ENCODE measurements at regions not wholly inside any gene's neighbourhood (a gene's known extent, or its start where the extent isn't known, plus 50 kb on each side); places are given as distances from the start of the nearest gene placed in this dataset.

GRCh38 chrX:23554304-23554703 lies 113.0 kb upstream of the PRDX4 start:
- no peak for DNase-seq
- no peaks in the 10 kb centered on the region for H3K36me3 ChIP-seq
- no peaks in the 10 kb centered on the region for H3K4me1 ChIP-seq
- no peak overlapping the region for H3K27ac ChIP-seq
- intact Hi-C loops (cut with DNase I), result loop anchor here (5.0 to 10.0 kb wide), 2 partner anchors 220 to 1567 kb away; partner anchors contain the start of gene PTCHD1
- H3K4me3 ChIP-seq, result no peak overlapping the region
- no peaks in the 10 kb centered on the region for H3K9me3 ChIP-seq
- 6 to 9% methylated on average over 3 of the region's 3 CpGs for WGBS, 2 donors
- TF ChIP-seq, protein P1, sequence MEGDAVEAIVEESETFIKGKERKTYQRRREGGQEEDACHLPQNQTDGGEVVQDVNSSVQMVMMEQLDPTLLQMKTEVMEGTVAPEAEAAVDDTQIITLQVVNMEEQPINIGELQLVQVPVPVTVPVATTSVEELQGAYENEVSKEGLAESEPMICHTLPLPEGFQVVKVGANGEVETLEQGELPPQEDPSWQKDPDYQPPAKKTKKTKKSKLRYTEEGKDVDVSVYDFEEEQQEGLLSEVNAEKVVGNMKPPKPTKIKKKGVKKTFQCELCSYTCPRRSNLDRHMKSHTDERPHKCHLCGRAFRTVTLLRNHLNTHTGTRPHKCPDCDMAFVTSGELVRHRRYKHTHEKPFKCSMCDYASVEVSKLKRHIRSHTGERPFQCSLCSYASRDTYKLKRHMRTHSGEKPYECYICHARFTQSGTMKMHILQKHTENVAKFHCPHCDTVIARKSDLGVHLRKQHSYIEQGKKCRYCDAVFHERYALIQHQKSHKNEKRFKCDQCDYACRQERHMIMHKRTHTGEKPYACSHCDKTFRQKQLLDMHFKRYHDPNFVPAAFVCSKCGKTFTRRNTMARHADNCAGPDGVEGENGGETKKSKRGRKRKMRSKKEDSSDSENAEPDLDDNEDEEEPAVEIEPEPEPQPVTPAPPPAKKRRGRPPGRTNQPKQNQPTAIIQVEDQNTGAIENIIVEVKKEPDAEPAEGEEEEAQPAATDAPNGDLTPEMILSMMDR (IDR thresholded peaks at IDR 0.05), result peak in 3 of 4 experiments; percentile 25 to 35 (median 29)
- TF ChIP-seq POLR2AphosphoS5 (IDR thresholded peaks at IDR 0.05), result no peak
- no peaks in the 10 kb centered on the region for H3K27me3 ChIP-seq

DNA sequence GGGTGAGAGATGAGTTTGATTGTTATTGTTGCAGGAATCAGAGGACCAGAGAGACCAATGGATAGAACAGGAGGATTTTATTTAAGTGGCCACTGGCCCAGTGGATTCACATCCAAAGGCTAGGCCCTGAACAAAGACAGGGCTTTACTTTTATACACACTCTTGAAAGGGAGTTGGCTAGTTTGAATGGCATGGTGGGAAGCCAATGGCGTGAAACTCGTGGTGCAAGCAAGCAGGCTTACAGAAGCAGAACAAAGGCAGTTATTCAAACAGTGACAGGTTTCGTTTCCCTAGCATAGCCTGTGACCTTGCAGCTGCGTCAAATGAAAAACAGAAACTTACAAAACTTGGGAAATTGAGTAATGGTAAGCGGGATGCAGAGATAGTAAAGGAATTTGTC lies 110.2 kb upstream of the PRDX4 start:
- H3K27me3 ChIP-seq, result no peaks in the 10 kb centered on the region
- H3K27ac ChIP-seq, result no peak overlapping the region
- no peak overlapping the region for H3K4me3 ChIP-seq
- H3K9me3 ChIP-seq, result no peaks in the 10 kb centered on the region
- H3K4me1 ChIP-seq, result no peaks in the 10 kb centered on the region
- intact Hi-C loops (cut with DNase I), result loop anchor here (10.0 kb wide), 1 partner anchor 222 kb away; the partner anchor contains the start of gene PTCHD1
- WGBS, 2 donors, result 81 to 86% methylated on average over 5 of the region's 5 CpGs
- H3K36me3 ChIP-seq, result no peaks in the 10 kb centered on the region
- TF ChIP-seq POLR2AphosphoS5 (IDR thresholded peaks at IDR 0.05), result no peak
- TF ChIP-seq EP300 (IDR thresholded peaks at IDR 0.05), result no peak
- no peak for TF ChIP-seq POLR2A (IDR thresholded peaks at IDR 0.05)
- TF ChIP-seq, protein P1 (IDR thresholded peaks at IDR 0.05), result no peak
- no peak for DNase-seq

GRCh38 chrX:23559975-23560374 lies 107.3 kb upstream of the PRDX4 start:
- intact Hi-C loops (cut with DNase I), result loop anchor here (10.0 kb wide), 1 partner anchor 225 kb away; the partner anchor contains the start of gene PTCHD1

DNA sequence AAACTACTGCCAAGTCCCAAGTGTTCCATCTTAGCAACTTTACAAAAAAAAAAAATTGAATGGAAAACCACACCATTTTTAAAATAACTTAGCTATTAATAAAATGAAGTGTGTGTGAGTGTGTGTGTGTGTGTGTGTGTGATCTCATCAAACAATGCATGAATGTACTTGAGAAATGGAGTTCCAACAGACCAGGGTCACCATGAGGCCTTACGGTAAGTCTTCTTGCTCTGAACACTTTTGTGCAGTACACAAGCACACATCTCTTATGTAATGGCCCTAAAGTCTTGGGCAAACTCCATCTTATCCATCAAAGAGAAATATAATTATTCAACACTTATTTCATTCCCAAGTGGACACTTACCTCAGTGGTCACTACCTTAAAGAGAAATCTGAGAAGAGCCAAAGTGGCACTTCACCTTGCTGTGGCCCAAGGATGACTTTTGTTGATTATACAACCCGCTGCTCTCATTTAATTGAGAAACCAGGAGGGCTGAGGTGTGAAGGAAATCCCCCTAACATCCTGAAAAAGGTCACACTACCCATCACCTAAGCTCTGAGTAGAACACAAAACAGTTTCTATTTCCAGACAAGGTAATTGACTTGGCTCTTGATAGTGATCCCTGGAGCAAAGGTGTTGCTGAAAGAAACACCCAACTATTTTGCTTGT lies 96.5 kb upstream of the PRDX4 start:
- no peak for DNase-seq
- Histone ChIP-seq H3K4me1 (no peaks in the 10 kb centered on the region), H3K27ac (no peak overlapping the region), H3K4me3 (no peak overlapping the region), H3K36me3 (no peaks in the 10 kb centered on the region), H3K27me3 (no peaks in the 10 kb centered on the region), H3K9me3 (peaks cover 0 to 7% (median 0%) of the 10 kb centered on the region in 4 donors)
- 83 to 86% methylated on average over 2 of the region's 2 CpGs for WGBS, 2 donors
- no peak for TF ChIP-seq POLR2AphosphoS5 (IDR thresholded peaks at IDR 0.05)
- no peak for TF ChIP-seq POLR2A (IDR thresholded peaks at IDR 0.05)
- no peak for TF ChIP-seq EP300 (IDR thresholded peaks at IDR 0.05)
- TF ChIP-seq, protein P1 (IDR thresholded peaks at IDR 0.05), result no peak
- intact Hi-C loops (cut with DNase I), result no loop called here

More at GRCh38 chrX:23559975-23560374, 107.3 kb upstream of the PRDX4 start:
- no peaks in the 10 kb centered on the region for H3K36me3 ChIP-seq
- no peak overlapping the region for H3K4me3 ChIP-seq
- no peaks in the 10 kb centered on the region for H3K27me3 ChIP-seq
- no peaks in the 10 kb centered on the region for H3K9me3 ChIP-seq
- H3K4me1 ChIP-seq, result no peaks in the 10 kb centered on the region
- 84 to 93% methylated on average over 1 of the region's 1 CpG for WGBS, 2 donors
- no peak overlapping the region for H3K27ac ChIP-seq
- no peak for DNase-seq
- TF ChIP-seq POLR2AphosphoS5 (IDR thresholded peaks at IDR 0.05) (no peak), EP300 (IDR thresholded peaks at IDR 0.05) (no peak), POLR2A (IDR thresholded peaks at IDR 0.05) (no peak)
- TF ChIP-seq, protein P1 (IDR thresholded peaks at IDR 0.05), result no peak

DNA sequence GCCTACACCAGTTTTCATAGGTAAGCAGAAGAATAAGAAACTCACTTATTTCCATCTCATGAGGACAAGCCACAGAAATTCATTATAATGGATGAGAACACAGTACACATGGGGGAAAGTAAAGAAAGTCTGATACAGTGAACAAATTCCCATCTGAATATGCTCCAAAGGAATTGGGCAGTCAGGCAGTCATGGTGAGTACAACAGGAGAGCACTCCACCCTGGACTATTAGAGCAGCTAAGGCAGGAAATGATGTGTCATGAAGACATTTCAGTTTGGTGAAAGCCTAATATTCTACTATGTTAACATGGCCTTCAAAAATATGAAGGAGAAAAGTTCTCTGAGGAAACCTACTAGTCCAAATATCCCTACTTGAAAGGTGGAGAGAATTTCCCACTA lies 92.0 kb upstream of the PRDX4 start:
- intact Hi-C loops (cut with DNase I), result no loop called here
- TF ChIP-seq, protein P1 (IDR thresholded peaks at IDR 0.05), result no peak
- TF ChIP-seq POLR2AphosphoS5 (IDR thresholded peaks at IDR 0.05) (no peak), EP300 (IDR thresholded peaks at IDR 0.05) (no peak), POLR2A (IDR thresholded peaks at IDR 0.05) (no peak)
- DNase-seq, result no peak
- Histone ChIP-seq H3K36me3 (no peaks in the 10 kb centered on the region), H3K4me3 (no peak overlapping the region), H3K9me3 (no peaks in the 10 kb centered on the region), H3K4me1 (no peaks in the 10 kb centered on the region), H3K27me3 (no peaks in the 10 kb centered on the region), H3K27ac (no peak overlapping the region)
